ENCODE measurements at regions not wholly inside any gene's neighbourhood (a gene's known extent, or its start where the extent isn't known, plus 50 kb on each side); places are given as distances from the start of the nearest gene placed in this dataset.

- no peak overlapping the region for H3K9ac ChIP-seq (ENCODE audit: low read length)
- H3K36me3 ChIP-seq (ENCODE audit: control insufficient read depth in 1 of 2, insufficient read depth in 2 of 2, low read length in 2 of 2), result no peaks in the 10 kb centered on the region
- no peaks in the 10 kb centered on the region for H3K9me2 ChIP-seq (ENCODE audit: insufficient read depth)
- CTCF ChIA-PET, result no interaction called here
- no peaks in the 10 kb centered on the region for H3K27me3 ChIP-seq (ENCODE audit: insufficient read depth, low read length)
- no peaks in the 10 kb centered on the region for H3K4me1 ChIP-seq (ENCODE audit: control insufficient read depth in 1 of 2, insufficient read depth in 2 of 2, low read length in 2 of 2)
- no peaks in the 10 kb centered on the region for H4K20me1 ChIP-seq (ENCODE audit: insufficient read depth)
- BruUV-seq (replicated peaks), result no TSS peak
- POLR2A ChIA-PET, result no interaction called here
- DNase-seq (ENCODE audit: low read depth, low spot score), result no peak
- no peak for ATAC-seq
- H2AFZ ChIP-seq (ENCODE audit: low read depth, low read length, poor library complexity, severe bottlenecking), result no peak overlapping the region
- no peak overlapping the region for H3K4me2 ChIP-seq (ENCODE audit: low read length)
- no peak overlapping the region for H3K4me3 ChIP-seq (replicated peaks in 1 of 2; ENCODE audit: low read depth in 1 of 2, low read length in 2 of 2)
- H3K79me2 ChIP-seq (ENCODE audit: insufficient read depth, low read length), result no peaks in the 10 kb centered on the region
- TF ChIP-seq EZH2phosphoT487 (IDR thresholded peaks at IDR 0.05; ENCODE audit: borderline replicate concordance), result no peak
- no peak for TF ChIP-seq EGR1 (IDR thresholded peaks at IDR 0.05; ENCODE audit: low read depth)
- no peak for TF ChIP-seq ZBTB33 (IDR thresholded peaks at IDR 0.05; ENCODE audit: extremely low read depth, insufficient replicate concordance, low read length)
- no peak for TF ChIP-seq POLR2AphosphoS5 (IDR thresholded peaks at IDR 0.05; ENCODE audit: low read depth, low read length)
- no peak for TF ChIP-seq CTCF (IDR thresholded peaks at IDR 0.05 in 2 of 3, conservative IDR thresholded peaks at IDR 0.05 in 1 of 3; ENCODE audit: borderline replicate concordance in 1 of 3, insufficient read depth in 1 of 3, low read depth in 2 of 3, low read length in 2 of 3)
- no peak for TF ChIP-seq CBX3 (IDR thresholded peaks at IDR 0.05; ENCODE audit: low read depth)
- TF ChIP-seq SRF (IDR thresholded peaks at IDR 0.05; ENCODE audit: low read depth), result no peak
- no peak for TF ChIP-seq ATF3 (IDR thresholded peaks at IDR 0.05)
- no peak for TF ChIP-seq REST (IDR thresholded peaks at IDR 0.05; ENCODE audit: low read depth)
- TF ChIP-seq MAX (IDR thresholded peaks at IDR 0.05), result no peak
- TF ChIP-seq ZNF274 (IDR thresholded peaks at IDR 0.05; ENCODE audit: low read depth, low read length), result no peak
- no peak for TF ChIP-seq POLR2A (IDR thresholded peaks at IDR 0.05; ENCODE audit: borderline replicate concordance, extremely low read depth, insufficient read depth, insufficient read length)
- TF ChIP-seq SIN3A (IDR thresholded peaks at IDR 0.05; ENCODE audit: low read depth), result no peak
- no peak for TF ChIP-seq ELF1 (IDR thresholded peaks at IDR 0.05; ENCODE audit: borderline replicate concordance, low read depth)
- TF ChIP-seq RAD21 (IDR thresholded peaks at IDR 0.05; ENCODE audit: low read depth), result no peak
- no peak for TF ChIP-seq SP1 (IDR thresholded peaks at IDR 0.05; ENCODE audit: low read depth)
- no peak for TF ChIP-seq ZFX (IDR thresholded peaks at IDR 0.05)
- TF ChIP-seq FOSL1 (IDR thresholded peaks at IDR 0.05; ENCODE audit: low read depth), result no peak
- RAD21 ChIA-PET (ENCODE audit: low non-redundant PET in 1 of 2, low total read pairs in 2 of 2, uncharacterized antibody in 2 of 2, unreplicated experiment in 2 of 2), result no interaction called here
- no peak overlapping the region for H3K27ac ChIP-seq (ENCODE audit: low read depth, low read length)
- intact Hi-C loops (cut with micrococcal nuclease), result no loop called here
- H3K9me3 ChIP-seq (ENCODE audit: control insufficient read depth in 1 of 2, insufficient read depth in 1 of 2, low read depth in 1 of 2, low read length in 2 of 2), result no peaks in the 10 kb centered on the region
Measured at GRCh38 chr5:105573575-105573974, 2011.0 kb upstream of the NUDT12 start.

Data from HCT116 (cell line).